ENCODE measurements at regions not wholly inside any gene's neighbourhood (a gene's known extent, or its start where the extent isn't known, plus 50 kb on each side); places are given as distances from the start of the nearest gene placed in this dataset.

- no peak for DNase-seq (ENCODE audit: low read depth in 2 of 2)
These were observed 60.3 kb downstream of the SEC61B start for GRCh38 chr9:99282406-99282805.

- no peak for DNase-seq (ENCODE audit: low read depth in 2 of 2)
These were observed 63.9 kb downstream of the SEC61B start for GRCh38 chr9:99285965-99286364.

GRCh38 chr9:99286536-99286935 lies 64.5 kb downstream of the SEC61B start:
- no peak for DNase-seq (ENCODE audit: low read depth in 2 of 2)

- DNase-seq (ENCODE audit: low read depth in 2 of 2), result no peak
These were observed 65.6 kb downstream of the SEC61B start for GRCh38 chr9:99287641-99288040.

GRCh38 chr9:99288830-99289229 lies 66.7 kb downstream of the SEC61B start:
- DNase-seq (ENCODE audit: low read depth in 2 of 2), result no peak

GRCh38 chr9:99294850-99295461 lies 72.9 kb downstream of the SEC61B start:
- DNase-seq (ENCODE audit: low read depth in 2 of 2), result no peak

GRCh38 chr9:99296291-99296951 lies 74.3 kb downstream of the SEC61B start:
- no peak for DNase-seq (ENCODE audit: low read depth in 2 of 2)

GRCh38 chr9:99298614-99299013 lies 76.5 kb downstream of the SEC61B start:
- DNase-seq (ENCODE audit: low read depth in 2 of 2), result no peak

GRCh38 chr9:99299211-99300102 lies 77.4 kb downstream of the SEC61B start:
- peak; percentile 34 to 42 for DNase-seq (ENCODE audit: low read depth in 2 of 2)

GRCh38 chr9:99300103-99300439 lies 78.0 kb downstream of the SEC61B start:
- no peak for DNase-seq (ENCODE audit: low read depth in 2 of 2)

- no peak for DNase-seq (ENCODE audit: low read depth in 2 of 2)
These were observed 78.5 kb downstream of the SEC61B start for GRCh38 chr9:99300603-99301002.

GRCh38 chr9:99303177-99303576 lies 81.1 kb downstream of the SEC61B start:
- DNase-seq (ENCODE audit: low read depth in 2 of 2), result no peak

- DNase-seq (ENCODE audit: low read depth in 2 of 2), result no peak
These were observed 83.0 kb downstream of the SEC61B start for GRCh38 chr9:99305124-99305523.

- DNase-seq (ENCODE audit: low read depth in 2 of 2), result no peak
These were observed 84.0 kb downstream of the SEC61B start for GRCh38 chr9:99305820-99306811.

- no peak for DNase-seq (ENCODE audit: low read depth in 2 of 2)
These were observed 85.8 kb downstream of the SEC61B start for GRCh38 chr9:99307851-99308250.

- no peak for DNase-seq (ENCODE audit: low read depth in 2 of 2)
These were observed 87.3 kb downstream of the SEC61B start for GRCh38 chr9:99309141-99309939.

- DNase-seq (ENCODE audit: low read depth in 2 of 2), result no peak
These were observed 90.7 kb downstream of the SEC61B start for GRCh38 chr9:99312736-99313135.

- no peak for DNase-seq (ENCODE audit: low read depth in 2 of 2)
These were observed 97.0 kb downstream of the SEC61B start for GRCh38 chr9:99319048-99319447.

GRCh38 chr9:99322299-99322698 lies 100.2 kb downstream of the SEC61B start:
- no peak for DNase-seq (ENCODE audit: low read depth in 2 of 2)

- no peak for DNase-seq (ENCODE audit: low read depth in 2 of 2)
These were observed 104.2 kb downstream of the SEC61B start for GRCh38 chr9:99326112-99326916.

Measured in fibroblast of skin of left biceps (primary cell).